B cell (primary cell): ENCODE measurements at regions not wholly inside any gene's neighbourhood (a gene's known extent, or its start where the extent isn't known, plus 50 kb on each side); places are given as distances from the start of the nearest gene placed in this dataset.

ENCODE experiments used
- ATAC-seq: fragments of 200-7000 bp; cut with Tn5 transposase; one replicate; pipeline ENCODE4 v1.10.0; 2021; ENCODE audit warnings: low read depth, mild to moderate bottlenecking, moderate number of reproducible peaks, moderate library complexity
- CTCF ChIA-PET: fragments of 350-600 bp; sonication (Branson Sonifier 250); formaldehyde crosslinking; loops from one replicate; lab custom pipeline; 2021; ENCODE audit warnings: antibody characterized with exemption, inconsistent platforms; lab: Charles Lee
- POLR2A ChIA-PET: fragments of 350-600 bp; sonication (Branson Sonifier 250); formaldehyde crosslinking; loops from one replicate; lab custom pipeline; 2021; ENCODE audit warnings: antibody characterized with exemption; lab: Charles Lee
- DNase-seq: peaks from one replicate; pipeline ENCODE4 v3.0.0; 2013
- H2AFZ ChIP-seq: 2 replicates; pipeline ENCODE4 v1.6.1; 2012; ENCODE audit warnings: mild to moderate bottlenecking, low read depth, low read length; ENCODE audit not compliant: insufficient read depth, poor library complexity, severe bottlenecking
- H3K27ac ChIP-seq, 2 donors: 1 replicate in 1 of 2; 2 replicates in 1 of 2; pipeline ENCODE4 v1.5.1; 2012 to 2013; ENCODE audit warnings: low read length in 2 of 2, mild to moderate bottlenecking in 2 of 2, moderate library complexity in 1 of 2
- H3K27me3 ChIP-seq, 4 experiments: fragments of 200-600 bp in 1 of 4; sonication (generic) in 1 of 4; replicated peaks in 1 of 4; 1 replicate in 2 of 4; 2 replicates in 2 of 4; pipeline versions ENCODE4 v1.6.1 to v1.7.0; 2013 to 2016; ENCODE audit warnings: low read length in 3 of 4, mild to moderate bottlenecking in 2 of 4, mixed read lengths in 1 of 4, moderate library complexity in 1 of 4; ENCODE audit not compliant: insufficient read depth in 4 of 4, control insufficient read depth in 3 of 4; ENCODE audit errors: control extremely low read depth in 1 of 4
- H3K36me3 ChIP-seq, 2 experiments: replicated peaks in 1 of 2; 1 replicate in 1 of 2; 2 replicates in 1 of 2; pipeline versions ENCODE4 v1.6.1 to v1.7.1; 2013; ENCODE audit warnings: low read length in 1 of 2; ENCODE audit not compliant: insufficient read depth in 2 of 2, control insufficient read depth in 1 of 2; ENCODE audit errors: control extremely low read depth in 1 of 2, extremely low read depth in 1 of 2
- H3K4me1 ChIP-seq, 2 donors: fragments of 200-600 bp in 1 of 2; sonication (generic) in 1 of 2; 1 replicate in 1 of 2; 2 replicates in 1 of 2; pipeline versions ENCODE4 v1.5.1 to v1.6.1; 2013 to 2017; ENCODE audit warnings: low read length in 2 of 2; ENCODE audit not compliant: control insufficient read depth in 2 of 2, insufficient read depth in 2 of 2
- H3K4me2 ChIP-seq: replicated peaks from 2 replicates; pipeline ENCODE3; 2012; ENCODE audit warnings: mild to moderate bottlenecking, low read depth, low read length; ENCODE audit not compliant: poor library complexity, severe bottlenecking
- H3K4me3 ChIP-seq, 5 experiments: fragments of 200-600 bp in 1 of 5; sonication (generic) in 1 of 5; 1 replicate in 3 of 5; 2 replicates in 2 of 5; pipeline versions ENCODE4 v1.5.1 to v1.7.0; 2011 to 2016; ENCODE audit warnings: low read length in 4 of 5, mild to moderate bottlenecking in 4 of 5, low read depth in 2 of 5, control low read depth in 1 of 5, moderate library complexity in 1 of 5; ENCODE audit not compliant: insufficient read depth in 1 of 5; ENCODE audit errors: control extremely low read depth in 1 of 5, extremely low read depth in 1 of 5
- H3K79me2 ChIP-seq: fragments of 200-600 bp; sonication (generic); one replicate; pipeline ENCODE4 v1.6.0; 2016; ENCODE audit warnings: low read length; ENCODE audit not compliant: control insufficient read depth, insufficient read depth
- H3K9ac ChIP-seq: fragments of 200-600 bp; sonication (generic); 2 replicates; pipeline ENCODE4 v1.6.1; 2017; ENCODE audit warnings: mild to moderate bottlenecking, low read length, moderate library complexity
- H3K9me3 ChIP-seq, 3 donors: one replicate each; pipeline versions ENCODE4 v1.6.1 to v1.7.1; 2013; ENCODE audit warnings: low read length in 2 of 3; ENCODE audit not compliant: control insufficient read depth in 2 of 3, insufficient read depth in 1 of 3; ENCODE audit errors: control extremely low read depth in 1 of 3
- H4K20me1 ChIP-seq: 2 replicates; pipeline ENCODE4 v1.6.0; 2012; ENCODE audit warnings: mild to moderate bottlenecking, low read length; ENCODE audit not compliant: insufficient read depth, control insufficient read depth, poor library complexity, severe bottlenecking
- H3K27ac Mint-ChIP-seq: one replicate; pipeline ENCODE4 v1.8.0; 2021; ENCODE audit warnings: mixed read lengths
- H3K27me3 Mint-ChIP-seq: one replicate; pipeline ENCODE4 v1.8.0; 2021; ENCODE audit warnings: mixed read lengths
- H3K4me1 Mint-ChIP-seq: one replicate; pipeline ENCODE4 v1.8.0; 2021; ENCODE audit warnings: mixed read lengths
- H3K4me3 Mint-ChIP-seq: one replicate; pipeline ENCODE4 v1.8.0; 2021; ENCODE audit warnings: mixed read lengths
- H3K9me3 Mint-ChIP-seq: one replicate; pipeline ENCODE4 v1.8.0; 2022; ENCODE audit warnings: mixed read lengths; ENCODE audit not compliant: insufficient read depth
- EZH2 ChIP-seq: IDR thresholded peaks from 2 replicates; pipeline ENCODE4 v1.6.1; 2012; ENCODE audit warnings: borderline replicate concordance, low read depth, mild to moderate bottlenecking, moderate library complexity, low read length; ENCODE audit not compliant: insufficient read depth, poor library complexity, severe bottlenecking
- WGBS: methylation state at CpG from one replicate; pipeline ENCODE4 v1.1.5; 2013; ENCODE audit warnings: missing lambda C conversion rate; ENCODE audit not compliant: insufficient coverage; 5-methylcytosine and 5-hydroxymethylcytosine counted together
- intact Hi-C: fragments of 100-400 bp; cut with micrococcal nuclease; formaldehyde crosslinking; loops from one replicate; pipeline ENCODE4 v1.10.0; 2022
- TF ChIP-seq, protein P1 (sequence below): fragments of 200-600 bp; IDR thresholded peaks from one replicate; pipeline ENCODE4 v1.8.0; 2022; ENCODE audit warnings: antibody characterized with exemption, mild to moderate bottlenecking

DNA sequence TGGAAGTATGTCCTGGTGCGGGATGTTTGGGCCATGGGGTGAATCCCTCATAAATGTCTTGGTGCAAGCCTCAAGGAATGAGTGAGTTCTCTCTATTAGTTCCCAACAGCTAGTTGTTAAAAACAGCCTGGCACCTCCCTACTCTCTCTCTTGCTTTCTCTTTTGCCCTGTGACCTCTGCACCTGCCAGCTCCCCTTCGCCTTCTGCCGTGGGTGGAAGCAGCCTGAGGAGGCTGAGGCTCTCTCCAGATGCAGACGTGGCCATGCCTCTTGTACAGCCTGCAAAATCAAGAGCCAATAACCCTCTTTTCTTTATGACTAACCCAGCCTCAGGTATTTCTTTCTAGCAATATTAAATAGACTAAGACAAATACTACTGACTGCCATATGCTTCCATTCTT, 210.3 kb downstream of the POM121L12 start:
- no peaks in the 10 kb centered on the region for H3K27me3 Mint-ChIP-seq
- ATAC-seq (no peak), DNase-seq (no peak)
- H3K4me1 Mint-ChIP-seq: no peaks in the 10 kb centered on the region
- Histone ChIP-seq H3K36me3 (no peaks in the 10 kb centered on the region), H3K27me3 (no peaks in the 10 kb centered on the region), H4K20me1 (no peaks in the 10 kb centered on the region), H3K4me2 (no peak overlapping the region), H3K27ac (no peak overlapping the region), H3K4me1 (no peaks in the 10 kb centered on the region), H3K4me3 (no peak overlapping the region), H3K9ac (no peak overlapping the region), H2AFZ (no peak overlapping the region), H3K79me2 (no peaks in the 10 kb centered on the region), H3K9me3 (peaks cover 0 to 3% (median 1%) of the 10 kb centered on the region in 3 donors)
- WGBS: 82% methylated on average over 3 of the region's 4 CpGs
- POLR2A ChIA-PET: no interaction called here
- no peak for TF ChIP-seq EZH2
- TF ChIP-seq, protein P1, sequence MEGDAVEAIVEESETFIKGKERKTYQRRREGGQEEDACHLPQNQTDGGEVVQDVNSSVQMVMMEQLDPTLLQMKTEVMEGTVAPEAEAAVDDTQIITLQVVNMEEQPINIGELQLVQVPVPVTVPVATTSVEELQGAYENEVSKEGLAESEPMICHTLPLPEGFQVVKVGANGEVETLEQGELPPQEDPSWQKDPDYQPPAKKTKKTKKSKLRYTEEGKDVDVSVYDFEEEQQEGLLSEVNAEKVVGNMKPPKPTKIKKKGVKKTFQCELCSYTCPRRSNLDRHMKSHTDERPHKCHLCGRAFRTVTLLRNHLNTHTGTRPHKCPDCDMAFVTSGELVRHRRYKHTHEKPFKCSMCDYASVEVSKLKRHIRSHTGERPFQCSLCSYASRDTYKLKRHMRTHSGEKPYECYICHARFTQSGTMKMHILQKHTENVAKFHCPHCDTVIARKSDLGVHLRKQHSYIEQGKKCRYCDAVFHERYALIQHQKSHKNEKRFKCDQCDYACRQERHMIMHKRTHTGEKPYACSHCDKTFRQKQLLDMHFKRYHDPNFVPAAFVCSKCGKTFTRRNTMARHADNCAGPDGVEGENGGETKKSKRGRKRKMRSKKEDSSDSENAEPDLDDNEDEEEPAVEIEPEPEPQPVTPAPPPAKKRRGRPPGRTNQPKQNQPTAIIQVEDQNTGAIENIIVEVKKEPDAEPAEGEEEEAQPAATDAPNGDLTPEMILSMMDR: no peak
- intact Hi-C loops: no loop called here
- CTCF ChIA-PET: no interaction called here
- no peak overlapping the region for H3K27ac Mint-ChIP-seq
- no peaks in the 10 kb centered on the region for H3K9me3 Mint-ChIP-seq
- no peak overlapping the region for H3K4me3 Mint-ChIP-seq

DNA sequence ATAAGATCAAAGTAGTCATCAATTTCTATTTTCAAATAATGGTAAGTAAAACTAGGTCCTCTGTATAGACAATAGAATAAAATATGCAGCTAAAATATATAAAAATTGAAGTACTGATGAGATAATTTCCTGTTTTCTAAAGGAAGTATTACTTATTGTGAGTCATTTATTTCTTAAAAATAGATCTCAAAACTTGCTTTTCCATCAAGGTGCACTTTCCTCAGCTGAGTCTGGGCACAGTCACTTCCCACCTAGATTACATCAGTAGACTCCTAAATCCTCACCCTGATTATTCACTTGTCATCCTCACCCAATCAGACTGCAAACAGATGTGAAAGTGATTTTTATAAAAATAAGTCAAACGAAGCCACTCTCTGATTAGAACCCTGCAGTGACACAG, 211.5 kb downstream of the POM121L12 start:
- TF ChIP-seq, protein P1: no peak
- no peak for TF ChIP-seq EZH2
- POLR2A ChIA-PET: no interaction called here
- no peak overlapping the region for H3K9ac ChIP-seq

More for the DNA sequence above, 211.5 kb downstream of the POM121L12 start:
- Mint-ChIP-seq H3K27me3 (no peaks in the 10 kb centered on the region), H3K9me3 (no peaks in the 10 kb centered on the region), H3K4me3 (no peak overlapping the region), H3K27ac (no peak overlapping the region), H3K4me1 (no peaks in the 10 kb centered on the region)
- no peaks in the 10 kb centered on the region for H3K79me2 ChIP-seq
- H3K36me3 ChIP-seq: no peaks in the 10 kb centered on the region
- H3K4me3 ChIP-seq: no peak overlapping the region
- H3K27me3 ChIP-seq: no peaks in the 10 kb centered on the region
- peaks cover 0 to 3% (median 1%) of the 10 kb centered on the region in 3 donors for H3K9me3 ChIP-seq
- H3K27ac ChIP-seq: no peak overlapping the region
- ATAC-seq: no peak
- H4K20me1 ChIP-seq: no peaks in the 10 kb centered on the region
- no peak overlapping the region for H3K4me2 ChIP-seq
- intact Hi-C loops: no loop called here
- WGBS: 44% methylated on average over 1 of the region's 1 CpG
- DNase-seq: no peak
- no peaks in the 10 kb centered on the region for H3K4me1 ChIP-seq
- no peak overlapping the region for H2AFZ ChIP-seq
- CTCF ChIA-PET: no interaction called here
